Breast epithelium (tissue), 3 donors: ENCODE measurements at regions not wholly inside any gene's neighbourhood (a gene's known extent, or its start where the extent isn't known, plus 50 kb on each side); places are given as distances from the start of the nearest gene placed in this dataset.

Experiments used
- POLR2A ChIP-seq: fragments of 450-650 bp; IDR thresholded peaks from one replicate; pipeline ENCODE4 v1.6.1; 2016; ENCODE audit warnings: antibody characterized with exemption, mild to moderate bottlenecking, moderate library complexity
- POLR2AphosphoS5 ChIP-seq, 3 donors: sonication (generic); formaldehyde crosslinking; IDR thresholded peaks; one replicate each; pipeline ENCODE4 v1.6.1; 2017; ENCODE audit warnings: antibody characterized with exemption in 3 of 3
- TF ChIP-seq, protein P1 (sequence below), 3 donors: fragments of 450-650 bp; IDR thresholded peaks; one replicate each; pipeline ENCODE4 v1.5.1; 2016 to 2017; ENCODE audit warnings: antibody characterized with exemption in 3 of 3, mild to moderate bottlenecking in 3 of 3, moderate library complexity in 3 of 3

DNA sequence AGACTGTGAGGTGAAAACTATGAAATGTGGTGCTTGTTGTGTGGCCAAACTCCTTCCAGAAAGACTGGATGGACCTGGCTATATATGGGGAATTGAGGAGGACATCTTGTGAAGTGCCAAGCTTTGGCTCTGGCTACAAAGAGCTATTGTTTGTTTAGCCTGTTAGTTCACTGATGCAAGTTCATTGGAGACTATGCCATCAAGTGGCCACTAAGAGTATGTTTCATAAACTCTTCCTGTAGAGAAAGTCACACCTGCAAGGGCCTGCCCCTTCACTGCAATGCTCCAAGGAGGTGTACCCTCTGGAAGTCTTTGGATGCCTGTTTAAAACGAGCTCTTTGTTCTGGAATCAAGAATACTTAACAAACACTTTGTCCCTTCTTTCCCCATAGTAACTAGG is 382.0 kb downstream of the GABRG1 start:
- TF ChIP-seq, protein P1, sequence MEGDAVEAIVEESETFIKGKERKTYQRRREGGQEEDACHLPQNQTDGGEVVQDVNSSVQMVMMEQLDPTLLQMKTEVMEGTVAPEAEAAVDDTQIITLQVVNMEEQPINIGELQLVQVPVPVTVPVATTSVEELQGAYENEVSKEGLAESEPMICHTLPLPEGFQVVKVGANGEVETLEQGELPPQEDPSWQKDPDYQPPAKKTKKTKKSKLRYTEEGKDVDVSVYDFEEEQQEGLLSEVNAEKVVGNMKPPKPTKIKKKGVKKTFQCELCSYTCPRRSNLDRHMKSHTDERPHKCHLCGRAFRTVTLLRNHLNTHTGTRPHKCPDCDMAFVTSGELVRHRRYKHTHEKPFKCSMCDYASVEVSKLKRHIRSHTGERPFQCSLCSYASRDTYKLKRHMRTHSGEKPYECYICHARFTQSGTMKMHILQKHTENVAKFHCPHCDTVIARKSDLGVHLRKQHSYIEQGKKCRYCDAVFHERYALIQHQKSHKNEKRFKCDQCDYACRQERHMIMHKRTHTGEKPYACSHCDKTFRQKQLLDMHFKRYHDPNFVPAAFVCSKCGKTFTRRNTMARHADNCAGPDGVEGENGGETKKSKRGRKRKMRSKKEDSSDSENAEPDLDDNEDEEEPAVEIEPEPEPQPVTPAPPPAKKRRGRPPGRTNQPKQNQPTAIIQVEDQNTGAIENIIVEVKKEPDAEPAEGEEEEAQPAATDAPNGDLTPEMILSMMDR (IDR thresholded peaks at IDR 0.05), result no peak
- no peak for TF ChIP-seq POLR2AphosphoS5 (IDR thresholded peaks at IDR 0.05)
- TF ChIP-seq POLR2A, result no peak
